Sigmoid colon (tissue), 6 donors: ENCODE measurements at regions not wholly inside any gene's neighbourhood (a gene's known extent, or its start where the extent isn't known, plus 50 kb on each side); places are given as distances from the start of the nearest gene placed in this dataset.

Source experiments
- DNase-seq: peaks from one replicate; pipeline ENCODE4 v3.0.0-alpha.2; 2019
- H3K27ac ChIP-seq, 4 donors: fragments of 200-600 bp; sonication (generic); one replicate each; pipeline ENCODE4 v1.5.1; 2016 to 2019; ENCODE audit warnings: mild to moderate bottlenecking in 1 of 4
- H3K27me3 ChIP-seq, 3 donors: fragments of 200-600 bp; sonication (generic); one replicate each; pipeline ENCODE4 v1.5.1; 2019; ENCODE audit warnings: mild to moderate bottlenecking in 1 of 3
- H3K36me3 ChIP-seq, 4 donors: fragments of 200-600 bp; sonication (generic); one replicate each; pipeline ENCODE4 v1.5.1; 2016 to 2019
- H3K4me1 ChIP-seq, 4 donors: fragments of 200-600 bp; sonication (generic); one replicate each; pipeline ENCODE4 v1.5.1; 2017 to 2019
- H3K4me3 ChIP-seq, 4 donors: fragments of 200-600 bp; sonication (generic); one replicate each; pipeline ENCODE4 v1.5.1; 2017 to 2019; ENCODE audit warnings: mild to moderate bottlenecking in 2 of 4, moderate library complexity in 1 of 4
- H3K9me3 ChIP-seq, 4 donors: fragments of 200-600 bp in 3 of 4; sonication (generic) in 3 of 4; one replicate each; pipeline versions ENCODE4 v1.5.1 to v1.6.1; 2013 to 2019
- EP300 ChIP-seq, 4 donors: sonication (generic); formaldehyde crosslinking; IDR thresholded peaks; one replicate each; pipeline ENCODE4 v1.6.1; 2017; ENCODE audit warnings: antibody characterized with exemption in 4 of 4
- POLR2A ChIP-seq, 2 donors: fragments of 450-650 bp; IDR thresholded peaks; one replicate each; pipeline ENCODE4 v1.6.1; 2016; ENCODE audit warnings: antibody characterized with exemption in 2 of 2, mild to moderate bottlenecking in 2 of 2, moderate library complexity in 2 of 2
- POLR2AphosphoS5 ChIP-seq, 4 donors: sonication (generic); formaldehyde crosslinking; IDR thresholded peaks; one replicate each; pipeline ENCODE4 v1.6.1; 2017; ENCODE audit warnings: antibody characterized with exemption in 4 of 4
- WGBS, 2 donors: extraction: QIAGEN DNeasy Blood & Tissue Kit; methylation state at CpG; one replicate each; pipeline ENCODE4 v1.1.7; 2013; 5-methylcytosine and 5-hydroxymethylcytosine counted together
- intact Hi-C: fragments of 100-400 bp; cut with DNase I; formaldehyde crosslinking; loops from one replicate; pipeline ENCODE4 v1.15.1; 2023
- TF ChIP-seq, protein P1 (sequence below), 4 experiments: fragments of 450-650 bp in 3 of 4; fragments of 200-600 bp in 1 of 4; IDR thresholded peaks; one replicate each; pipeline ENCODE4 v1.5.1; 2016 to 2019; ENCODE audit warnings: antibody characterized with exemption in 4 of 4, mild to moderate bottlenecking in 3 of 4, moderate library complexity in 2 of 4
- donor health status: healthy with polysubstance abuse.
- donor health status: healthy.

- intact Hi-C loops: no loop called here
- 52 to 58% methylated on average over 1 of the region's 1 CpG for WGBS, 2 donors
- H3K4me1 ChIP-seq: no peaks in the 10 kb centered on the region
These were observed 327.2 kb downstream of the MDFIC start for GRCh38 chr7:115249080-115249479.

DNA sequence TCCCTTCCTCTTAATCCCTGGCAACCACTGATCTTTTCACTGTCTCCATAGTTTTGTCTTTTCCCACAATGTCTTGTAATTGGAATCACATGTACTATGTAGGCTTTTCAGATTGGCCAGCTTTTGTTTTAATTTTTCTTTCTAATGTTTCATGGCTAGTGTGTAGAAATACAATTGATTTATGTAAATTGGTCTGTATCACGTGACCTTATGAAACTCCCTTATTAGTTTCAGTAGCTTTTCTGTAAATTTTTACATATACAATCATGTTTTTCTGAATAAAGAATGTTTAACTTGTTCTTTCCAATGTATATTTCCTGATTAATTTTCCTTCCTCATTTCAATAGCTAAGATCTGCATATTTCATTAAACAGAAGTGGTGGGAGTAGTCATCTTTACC, 319.3 kb downstream of the MDFIC start:
- TF ChIP-seq POLR2A (IDR thresholded peaks at IDR 0.05): no peak
- TF ChIP-seq EP300 (IDR thresholded peaks at IDR 0.05): no peak
- TF ChIP-seq, protein P1, sequence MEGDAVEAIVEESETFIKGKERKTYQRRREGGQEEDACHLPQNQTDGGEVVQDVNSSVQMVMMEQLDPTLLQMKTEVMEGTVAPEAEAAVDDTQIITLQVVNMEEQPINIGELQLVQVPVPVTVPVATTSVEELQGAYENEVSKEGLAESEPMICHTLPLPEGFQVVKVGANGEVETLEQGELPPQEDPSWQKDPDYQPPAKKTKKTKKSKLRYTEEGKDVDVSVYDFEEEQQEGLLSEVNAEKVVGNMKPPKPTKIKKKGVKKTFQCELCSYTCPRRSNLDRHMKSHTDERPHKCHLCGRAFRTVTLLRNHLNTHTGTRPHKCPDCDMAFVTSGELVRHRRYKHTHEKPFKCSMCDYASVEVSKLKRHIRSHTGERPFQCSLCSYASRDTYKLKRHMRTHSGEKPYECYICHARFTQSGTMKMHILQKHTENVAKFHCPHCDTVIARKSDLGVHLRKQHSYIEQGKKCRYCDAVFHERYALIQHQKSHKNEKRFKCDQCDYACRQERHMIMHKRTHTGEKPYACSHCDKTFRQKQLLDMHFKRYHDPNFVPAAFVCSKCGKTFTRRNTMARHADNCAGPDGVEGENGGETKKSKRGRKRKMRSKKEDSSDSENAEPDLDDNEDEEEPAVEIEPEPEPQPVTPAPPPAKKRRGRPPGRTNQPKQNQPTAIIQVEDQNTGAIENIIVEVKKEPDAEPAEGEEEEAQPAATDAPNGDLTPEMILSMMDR (IDR thresholded peaks at IDR 0.05): no peak
- no peak for TF ChIP-seq POLR2AphosphoS5 (IDR thresholded peaks at IDR 0.05)
- intact Hi-C loops: no loop called here
- WGBS, 2 donors: 81 to 85% methylated on average over 1 of the region's 1 CpG

More at GRCh38 chr7:115249080-115249479, 327.2 kb downstream of the MDFIC start:
- DNase-seq: no peak
- TF ChIP-seq, protein P1 (IDR thresholded peaks at IDR 0.05): no peak
- no peak for TF ChIP-seq EP300 (IDR thresholded peaks at IDR 0.05)
- no peak for TF ChIP-seq POLR2AphosphoS5 (IDR thresholded peaks at IDR 0.05)
- no peak for TF ChIP-seq POLR2A (IDR thresholded peaks at IDR 0.05)
- H3K27me3 ChIP-seq: no peaks in the 10 kb centered on the region
- no peaks in the 10 kb centered on the region for H3K9me3 ChIP-seq
- no peak overlapping the region for H3K27ac ChIP-seq
- H3K4me3 ChIP-seq: no peak overlapping the region
- H3K36me3 ChIP-seq: no peaks in the 10 kb centered on the region

DNA sequence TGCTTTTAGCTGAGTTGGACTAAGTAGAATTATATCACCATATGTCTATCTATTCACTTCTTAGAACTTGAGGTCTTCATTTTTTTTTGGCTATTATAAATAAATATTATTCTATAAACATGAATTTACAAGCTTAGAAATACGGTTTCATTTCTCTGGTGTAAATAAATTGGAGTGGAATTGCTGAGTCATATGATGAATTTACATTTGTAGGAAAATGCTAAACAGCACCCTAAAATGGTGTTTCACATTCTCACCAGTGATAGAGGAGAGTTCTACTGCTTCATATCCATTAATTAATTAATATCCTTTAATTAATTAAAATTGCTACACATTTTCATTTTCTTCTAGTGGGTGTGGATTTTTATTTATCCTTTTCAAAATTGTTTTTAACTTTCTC, 318.3 kb downstream of the MDFIC start:
- no peak overlapping the region for H3K4me3 ChIP-seq
- no peaks in the 10 kb centered on the region for H3K36me3 ChIP-seq
- intact Hi-C loops: no loop called here
- TF ChIP-seq POLR2A (IDR thresholded peaks at IDR 0.05) (no peak), POLR2AphosphoS5 (IDR thresholded peaks at IDR 0.05) (no peak), EP300 (IDR thresholded peaks at IDR 0.05) (no peak)
- TF ChIP-seq, protein P1 (IDR thresholded peaks at IDR 0.05): no peak
- H3K4me1 ChIP-seq: no peaks in the 10 kb centered on the region
- no peaks in the 10 kb centered on the region for H3K27me3 ChIP-seq
- WGBS, 2 donors: 51 to 66% methylated on average over 1 of the region's 1 CpG
- DNase-seq: no peak
- H3K9me3 ChIP-seq: no peaks in the 10 kb centered on the region
- H3K27ac ChIP-seq: no peak overlapping the region

More for the DNA sequence above, 319.3 kb downstream of the MDFIC start:
- Histone ChIP-seq H3K36me3 (no peaks in the 10 kb centered on the region), H3K4me3 (no peak overlapping the region), H3K4me1 (no peaks in the 10 kb centered on the region), H3K27ac (no peak overlapping the region), H3K9me3 (no peaks in the 10 kb centered on the region), H3K27me3 (no peaks in the 10 kb centered on the region)
- DNase-seq: no peak

DNA sequence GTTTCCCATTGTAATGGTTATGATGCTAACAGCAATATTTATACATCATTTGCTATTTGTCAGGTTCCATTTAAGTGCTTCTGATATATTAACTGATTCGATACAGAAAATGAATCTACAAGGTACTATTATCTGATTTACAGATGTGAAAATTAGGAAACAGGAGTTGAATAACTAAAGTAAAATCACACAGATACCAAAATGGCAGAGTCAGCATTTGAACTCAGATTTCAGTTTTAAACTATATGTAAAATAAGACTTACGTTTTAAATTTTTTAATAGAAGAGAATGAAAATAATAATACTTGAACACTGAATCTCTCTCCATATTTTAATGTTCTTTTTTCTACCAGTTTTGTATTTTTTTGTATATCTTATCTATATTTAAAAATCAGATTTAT, 313.2 kb downstream of the MDFIC start:
- Histone ChIP-seq H3K4me1 (peaks cover 0 to 21% (median 13%) of the 10 kb centered on the region in 4 donors), H3K9me3 (no peaks in the 10 kb centered on the region), H3K27me3 (no peaks in the 10 kb centered on the region), H3K27ac (no peak overlapping the region), H3K4me3 (no peak overlapping the region), H3K36me3 (no peaks in the 10 kb centered on the region)
- DNase-seq: no peak
- WGBS, 2 donors: 94 to 95% methylated on average over 2 of the region's 2 CpGs
- intact Hi-C loops: no loop called here
- TF ChIP-seq EP300 (IDR thresholded peaks at IDR 0.05) (no peak), POLR2A (IDR thresholded peaks at IDR 0.05) (no peak), POLR2AphosphoS5 (IDR thresholded peaks at IDR 0.05) (no peak)
- TF ChIP-seq, protein P1 (IDR thresholded peaks at IDR 0.05): no peak

DNA sequence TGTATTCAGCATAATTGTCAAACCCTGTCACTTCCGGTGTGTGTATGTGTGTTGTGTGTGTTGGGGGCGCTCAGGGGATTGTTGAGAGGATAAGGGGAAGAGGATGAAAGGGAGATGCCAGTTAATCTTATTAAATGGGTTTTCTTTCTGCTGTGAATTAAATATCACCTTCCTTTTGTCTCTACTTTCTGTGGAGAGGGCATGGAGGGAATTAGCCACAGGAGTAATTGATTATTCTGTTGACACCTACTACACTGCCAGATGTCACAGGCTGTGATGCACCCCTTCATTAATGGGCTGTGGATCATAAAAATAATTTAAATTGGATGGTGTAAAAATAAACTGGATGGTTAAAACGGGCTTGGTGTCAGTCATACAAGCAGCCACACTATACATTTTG, 311.9 kb downstream of the MDFIC start:
- WGBS, 2 donors: 84 to 88% methylated on average over 3 of the region's 3 CpGs
- H3K27me3 ChIP-seq: no peaks in the 10 kb centered on the region
- H3K27ac ChIP-seq: no peak overlapping the region
- TF ChIP-seq, protein P1 (IDR thresholded peaks at IDR 0.05): no peak
- TF ChIP-seq POLR2A (IDR thresholded peaks at IDR 0.05) (no peak), POLR2AphosphoS5 (IDR thresholded peaks at IDR 0.05) (no peak), EP300 (IDR thresholded peaks at IDR 0.05) (no peak)
- no peaks in the 10 kb centered on the region for H3K9me3 ChIP-seq
- peaks cover 0 to 23% (median 13%) of the 10 kb centered on the region in 4 donors for H3K4me1 ChIP-seq
- no peak for DNase-seq
- H3K36me3 ChIP-seq: no peaks in the 10 kb centered on the region
- H3K4me3 ChIP-seq: no peak overlapping the region
- intact Hi-C loops: no loop called here
